PFSK-1 (cell line): ENCODE measurements at regions not wholly inside any gene's neighbourhood (a gene's known extent, or its start where the extent isn't known, plus 50 kb on each side); places are given as distances from the start of the nearest gene placed in this dataset.

ENCODE experiments used
- SIN3A ChIP-seq: IDR thresholded peaks from 2 replicates; pipeline ENCODE4 v1.6.1; 2012; ENCODE audit warnings: mild to moderate bottlenecking, low read length, moderate library complexity, borderline replicate concordance; ENCODE audit not compliant: insufficient read depth
- TAF1 ChIP-seq: IDR thresholded peaks from 2 replicates; pipeline ENCODE4 v1.6.1; 2012; ENCODE audit warnings: low read length, control low read depth, borderline replicate concordance; ENCODE audit not compliant: insufficient read depth
- TF ChIP-seq, protein P1 (sequence below), 2 experiments: IDR thresholded peaks; 2 replicates each; pipeline versions ENCODE4 v1.6.1 to v1.8.0; 2011 to 2012; ENCODE audit warnings: low read depth in 2 of 2, low read length in 2 of 2, control low read depth in 1 of 2, inconsistent platforms in 1 of 2, mild to moderate bottlenecking in 1 of 2, moderate library complexity in 1 of 2; ENCODE audit not compliant: insufficient read depth in 1 of 2

GRCh38 chr1:201720522-201720844 is 108.5 kb upstream of the IPO9 start:
- TF ChIP-seq, protein P1, sequence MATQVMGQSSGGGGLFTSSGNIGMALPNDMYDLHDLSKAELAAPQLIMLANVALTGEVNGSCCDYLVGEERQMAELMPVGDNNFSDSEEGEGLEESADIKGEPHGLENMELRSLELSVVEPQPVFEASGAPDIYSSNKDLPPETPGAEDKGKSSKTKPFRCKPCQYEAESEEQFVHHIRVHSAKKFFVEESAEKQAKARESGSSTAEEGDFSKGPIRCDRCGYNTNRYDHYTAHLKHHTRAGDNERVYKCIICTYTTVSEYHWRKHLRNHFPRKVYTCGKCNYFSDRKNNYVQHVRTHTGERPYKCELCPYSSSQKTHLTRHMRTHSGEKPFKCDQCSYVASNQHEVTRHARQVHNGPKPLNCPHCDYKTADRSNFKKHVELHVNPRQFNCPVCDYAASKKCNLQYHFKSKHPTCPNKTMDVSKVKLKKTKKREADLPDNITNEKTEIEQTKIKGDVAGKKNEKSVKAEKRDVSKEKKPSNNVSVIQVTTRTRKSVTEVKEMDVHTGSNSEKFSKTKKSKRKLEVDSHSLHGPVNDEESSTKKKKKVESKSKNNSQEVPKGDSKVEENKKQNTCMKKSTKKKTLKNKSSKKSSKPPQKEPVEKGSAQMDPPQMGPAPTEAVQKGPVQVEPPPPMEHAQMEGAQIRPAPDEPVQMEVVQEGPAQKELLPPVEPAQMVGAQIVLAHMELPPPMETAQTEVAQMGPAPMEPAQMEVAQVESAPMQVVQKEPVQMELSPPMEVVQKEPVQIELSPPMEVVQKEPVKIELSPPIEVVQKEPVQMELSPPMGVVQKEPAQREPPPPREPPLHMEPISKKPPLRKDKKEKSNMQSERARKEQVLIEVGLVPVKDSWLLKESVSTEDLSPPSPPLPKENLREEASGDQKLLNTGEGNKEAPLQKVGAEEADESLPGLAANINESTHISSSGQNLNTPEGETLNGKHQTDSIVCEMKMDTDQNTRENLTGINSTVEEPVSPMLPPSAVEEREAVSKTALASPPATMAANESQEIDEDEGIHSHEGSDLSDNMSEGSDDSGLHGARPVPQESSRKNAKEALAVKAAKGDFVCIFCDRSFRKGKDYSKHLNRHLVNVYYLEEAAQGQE (IDR thresholded peaks at IDR 0.05; ENCODE audit: insufficient read depth in 1 of 2, low read depth in 2 of 2, low read length in 2 of 2), result no peak
- no peak for TF ChIP-seq SIN3A
- no peak for TF ChIP-seq TAF1
